Loucy (cell line): ENCODE measurements at regions not wholly inside any gene's neighbourhood (a gene's known extent, or its start where the extent isn't known, plus 50 kb on each side); places are given as distances from the start of the nearest gene placed in this dataset.

Source experiments
- H2AFZ ChIP-seq: fragments of 200-600 bp; sonication (generic); 2 replicates; pipeline ENCODE4 v1.6.0; 2016; ENCODE audit warnings: antibody characterized with exemption, mild to moderate bottlenecking, low read length, moderate library complexity
- H3F3A ChIP-seq: fragments of 200-600 bp; 2 replicates; pipeline ENCODE4 v1.6.0; 2016; ENCODE audit warnings: antibody characterized with exemption, low read depth, mild to moderate bottlenecking
- H3K27me3 ChIP-seq: fragments of 200-600 bp; sonication (generic); 2 replicates; pipeline ENCODE4 v1.6.1; 2014; ENCODE audit warnings: low read length, mild to moderate bottlenecking; ENCODE audit not compliant: insufficient read depth, poor library complexity, severe bottlenecking
- H3K36me3 ChIP-seq: fragments of 200-600 bp; sonication (generic); 2 replicates; pipeline ENCODE4 v1.6.1; 2016; ENCODE audit warnings: low read length; ENCODE audit not compliant: insufficient read depth
- H3K4me1 ChIP-seq: fragments of 200-600 bp; sonication (generic); 2 replicates; pipeline ENCODE4 v1.5.1; 2014; ENCODE audit warnings: low read length, mild to moderate bottlenecking; ENCODE audit not compliant: insufficient read depth, poor library complexity, severe bottlenecking
- H3K4me2 ChIP-seq: fragments of 200-600 bp; sonication (generic); 2 replicates; pipeline ENCODE4 v1.6.0; 2014; ENCODE audit warnings: antibody characterized with exemption, low read length, low read depth, mild to moderate bottlenecking; ENCODE audit not compliant: poor library complexity, severe bottlenecking
- H3K4me3 ChIP-seq: fragments of 200-600 bp; sonication (generic); 2 replicates; pipeline ENCODE4 v1.5.1; 2014; ENCODE audit warnings: low read length, mild to moderate bottlenecking, mixed read lengths; ENCODE audit not compliant: poor library complexity, severe bottlenecking
- H3K79me2 ChIP-seq: fragments of 200-600 bp; sonication (generic); 2 replicates; pipeline ENCODE4 v1.6.1; 2014; ENCODE audit warnings: low read length; ENCODE audit not compliant: insufficient read depth
- H3K9ac ChIP-seq: fragments of 200-600 bp; sonication (generic); 2 replicates; pipeline ENCODE4 v1.6.0; 2014; ENCODE audit warnings: mild to moderate bottlenecking, low read depth, low read length, moderate library complexity; ENCODE audit not compliant: poor library complexity, severe bottlenecking
- H3K9me2 ChIP-seq: fragments of 200-600 bp; sonication (generic); replicated peaks from 2 replicates; pipeline ENCODE4 v1.6.1; 2016; ENCODE audit warnings: low read depth, low read length, mixed read lengths
- H3K9me3 ChIP-seq: fragments of 200-600 bp; sonication (generic); 2 replicates; pipeline ENCODE4 v1.6.1; 2014; ENCODE audit warnings: mild to moderate bottlenecking, antibody characterized with exemption, low read length, low read depth; ENCODE audit not compliant: insufficient read depth
- H4K20me1 ChIP-seq: fragments of 200-600 bp; sonication (generic); 2 replicates; pipeline ENCODE4 v1.6.0; 2014; ENCODE audit warnings: antibody characterized with exemption, low read length, mild to moderate bottlenecking; ENCODE audit not compliant: insufficient read depth, poor library complexity, severe bottlenecking
- EZH2phosphoT487 ChIP-seq: fragments of 200-600 bp; IDR thresholded peaks from 2 replicates; pipeline ENCODE4 v1.6.1; 2018; ENCODE audit warnings: antibody characterized with exemption, mild to moderate bottlenecking, moderate library complexity, borderline replicate concordance
- TF ChIP-seq, protein P1 (sequence below): fragments of 200-600 bp; sonication (generic); conservative IDR thresholded peaks from 2 replicates; pipeline ENCODE4 v1.5.1; 2014; ENCODE audit warnings: mild to moderate bottlenecking, antibody characterized with exemption, low read length

DNA sequence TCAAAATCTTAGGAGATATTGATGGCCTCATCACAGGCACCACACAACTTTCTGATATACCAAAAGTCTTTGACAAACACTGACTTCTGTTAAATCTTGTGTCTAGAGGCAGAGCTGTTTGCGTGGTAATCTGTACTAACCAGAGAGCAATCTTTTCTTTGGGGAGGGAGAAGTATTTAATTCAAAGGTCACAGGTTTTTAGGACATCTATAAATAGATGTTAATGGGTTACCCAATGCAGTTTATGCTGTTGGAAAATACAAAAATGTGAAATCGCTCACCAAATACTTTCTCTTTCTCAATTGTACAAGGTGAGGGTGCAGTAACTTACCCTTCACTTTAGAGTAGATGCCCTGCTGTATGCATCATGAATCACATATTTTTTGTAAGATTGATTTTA lies 510.5 kb downstream of the NSUN3 start:
- Histone ChIP-seq H3K9ac (no peak overlapping the region), H2AFZ (no peak overlapping the region), H3K4me2 (no peak overlapping the region), H3F3A (no peaks in the 10 kb centered on the region), H3K9me2 (no peaks in the 10 kb centered on the region), H3K79me2 (no peaks in the 10 kb centered on the region), H3K4me1 (no peaks in the 10 kb centered on the region), H3K4me3 (no peak overlapping the region), H3K27me3 (no peaks in the 10 kb centered on the region), H4K20me1 (no peaks in the 10 kb centered on the region), H3K9me3 (no peaks in the 10 kb centered on the region), H3K36me3 (no peaks in the 10 kb centered on the region)
- TF ChIP-seq, protein P1, sequence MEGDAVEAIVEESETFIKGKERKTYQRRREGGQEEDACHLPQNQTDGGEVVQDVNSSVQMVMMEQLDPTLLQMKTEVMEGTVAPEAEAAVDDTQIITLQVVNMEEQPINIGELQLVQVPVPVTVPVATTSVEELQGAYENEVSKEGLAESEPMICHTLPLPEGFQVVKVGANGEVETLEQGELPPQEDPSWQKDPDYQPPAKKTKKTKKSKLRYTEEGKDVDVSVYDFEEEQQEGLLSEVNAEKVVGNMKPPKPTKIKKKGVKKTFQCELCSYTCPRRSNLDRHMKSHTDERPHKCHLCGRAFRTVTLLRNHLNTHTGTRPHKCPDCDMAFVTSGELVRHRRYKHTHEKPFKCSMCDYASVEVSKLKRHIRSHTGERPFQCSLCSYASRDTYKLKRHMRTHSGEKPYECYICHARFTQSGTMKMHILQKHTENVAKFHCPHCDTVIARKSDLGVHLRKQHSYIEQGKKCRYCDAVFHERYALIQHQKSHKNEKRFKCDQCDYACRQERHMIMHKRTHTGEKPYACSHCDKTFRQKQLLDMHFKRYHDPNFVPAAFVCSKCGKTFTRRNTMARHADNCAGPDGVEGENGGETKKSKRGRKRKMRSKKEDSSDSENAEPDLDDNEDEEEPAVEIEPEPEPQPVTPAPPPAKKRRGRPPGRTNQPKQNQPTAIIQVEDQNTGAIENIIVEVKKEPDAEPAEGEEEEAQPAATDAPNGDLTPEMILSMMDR: no peak
- TF ChIP-seq EZH2phosphoT487: no peak

DNA sequence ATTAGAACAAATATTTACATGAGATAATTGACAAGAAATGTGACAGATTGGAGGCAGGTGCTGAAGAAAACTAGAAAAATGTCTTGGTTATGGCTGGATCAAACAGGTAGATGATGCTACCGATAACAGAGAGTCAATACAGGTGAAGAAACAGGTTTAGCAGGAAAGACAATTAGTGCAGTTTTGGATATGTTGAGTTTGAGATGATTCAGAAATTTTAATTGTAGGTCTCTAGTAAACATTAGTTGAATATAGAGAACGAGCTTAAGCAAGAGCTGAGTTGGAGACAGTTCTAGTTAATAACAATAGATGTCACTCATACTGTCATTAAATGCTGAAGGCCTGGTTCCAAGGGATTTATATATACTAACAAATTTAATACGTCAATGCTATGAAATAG lies 524.4 kb downstream of the NSUN3 start:
- Histone ChIP-seq H3K9ac (no peak overlapping the region), H3K9me3 (no peaks in the 10 kb centered on the region; the same call in 1 of the 2 replicates), H3K4me2 (no peak overlapping the region), H4K20me1 (no peaks in the 10 kb centered on the region), H3K27me3 (no peaks in the 10 kb centered on the region), H3K79me2 (no peaks in the 10 kb centered on the region), H3K36me3 (no peaks in the 10 kb centered on the region), H3K9me2 (no peaks in the 10 kb centered on the region), H3K4me3 (no peak overlapping the region), H3F3A (no peaks in the 10 kb centered on the region), H3K4me1 (no peaks in the 10 kb centered on the region), H2AFZ (no peak overlapping the region)
- TF ChIP-seq, protein P1: no peak

DNA sequence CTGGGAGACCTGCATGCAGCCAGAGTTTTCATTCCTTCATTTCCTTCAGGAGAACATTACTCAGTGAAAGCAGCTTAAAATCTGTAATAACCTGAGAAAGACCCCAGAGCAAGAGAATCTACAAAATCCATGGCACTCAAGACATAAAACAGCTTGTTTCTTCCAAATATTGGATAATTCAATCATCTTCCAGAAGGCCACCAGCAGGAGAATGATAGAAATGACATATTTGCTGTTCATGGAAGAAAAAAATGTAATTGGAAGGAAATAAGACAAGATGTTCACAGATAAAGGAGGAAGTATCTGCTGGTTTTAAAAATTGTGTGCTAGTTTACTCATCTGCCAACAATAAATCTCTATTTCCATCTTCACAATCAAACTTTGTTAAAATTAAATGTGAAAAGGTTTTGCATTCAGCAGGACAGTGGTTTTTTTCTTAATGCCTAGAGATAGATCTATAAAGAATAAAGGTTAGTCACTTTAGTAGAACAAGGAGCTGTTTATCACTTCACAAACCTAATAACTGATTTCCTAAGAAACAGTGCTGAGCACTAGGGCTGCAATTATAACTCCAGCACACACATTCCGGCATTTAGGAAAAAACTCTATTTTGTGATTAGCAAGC lies 530.8 kb downstream of the NSUN3 start:
- no peak for TF ChIP-seq EZH2phosphoT487
- TF ChIP-seq, protein P1: no peak

More for the DNA sequence above, 530.8 kb downstream of the NSUN3 start:
- Histone ChIP-seq H3K4me2 (no peak overlapping the region), H4K20me1 (no peaks in the 10 kb centered on the region), H3F3A (no peaks in the 10 kb centered on the region), H3K9ac (no peak overlapping the region), H3K36me3 (no peaks in the 10 kb centered on the region), H3K9me3 (no peaks in the 10 kb centered on the region; the same call in 1 of the 2 replicates), H3K4me3 (no peak overlapping the region), H3K27me3 (no peaks in the 10 kb centered on the region), H2AFZ (no peak overlapping the region), H3K79me2 (no peaks in the 10 kb centered on the region), H3K9me2 (no peaks in the 10 kb centered on the region), H3K4me1 (no peaks in the 10 kb centered on the region)
